Activated naive CD4-positive, alpha-beta T cell treated with anti-CD3 and anti-CD28 coated beads, Interleukin-2, amount 50 U/mL, for 24 hours (primary cell): ENCODE measurements at regions not wholly inside any gene's neighbourhood (a gene's known extent, or its start where the extent isn't known, plus 50 kb on each side); places are given as distances from the start of the nearest gene placed in this dataset.

Experiments
- H3K27ac Mint-ChIP-seq: one replicate; pipeline ENCODE4 v1.8.0; 2021; ENCODE audit warnings: mild to moderate bottlenecking, mixed read lengths
- H3K27me3 Mint-ChIP-seq: one replicate; pipeline ENCODE4 v1.8.0; 2021; ENCODE audit warnings: mixed read lengths
- H3K36me3 Mint-ChIP-seq: one replicate; pipeline ENCODE4 v1.8.0; 2021; ENCODE audit warnings: mixed read lengths
- H3K4me1 Mint-ChIP-seq: one replicate; pipeline ENCODE4 v1.8.0; 2021; ENCODE audit warnings: mixed read lengths
- H3K4me3 Mint-ChIP-seq: one replicate; pipeline ENCODE4 v1.8.0; 2021; ENCODE audit warnings: mild to moderate bottlenecking, mixed read lengths
- H3K9me3 Mint-ChIP-seq: one replicate; pipeline ENCODE4 v1.8.0; 2021; ENCODE audit warnings: mixed read lengths

DNA sequence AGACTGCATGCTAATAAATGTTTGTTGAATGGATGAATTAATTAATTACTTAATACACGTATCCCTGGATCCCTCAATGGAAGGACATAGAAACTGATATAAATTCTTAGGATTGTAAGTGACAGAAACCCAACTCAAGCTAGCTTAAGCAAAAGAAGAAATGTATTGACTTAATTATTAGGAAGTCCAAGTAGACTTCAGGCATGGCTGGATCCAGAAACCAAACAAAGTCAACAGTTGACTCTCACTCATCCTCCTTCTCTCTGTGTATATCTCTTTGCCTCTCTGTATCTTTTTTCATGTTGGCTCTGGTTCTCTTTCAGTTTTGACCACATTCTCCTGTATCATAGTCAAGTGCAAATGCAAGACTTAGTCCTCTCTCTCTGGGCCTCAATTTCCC, 82.0 kb upstream of the CTNNBL1 start:
- peaks cover 3% of the 10 kb centered on the region for H3K4me1 Mint-ChIP-seq
- H3K36me3 Mint-ChIP-seq = no peaks in the 10 kb centered on the region
- H3K9me3 Mint-ChIP-seq = no peaks in the 10 kb centered on the region
- H3K27me3 Mint-ChIP-seq = peaks cover 7% of the 10 kb centered on the region
- no peak overlapping the region for H3K4me3 Mint-ChIP-seq
- H3K27ac Mint-ChIP-seq = no peak overlapping the region

DNA sequence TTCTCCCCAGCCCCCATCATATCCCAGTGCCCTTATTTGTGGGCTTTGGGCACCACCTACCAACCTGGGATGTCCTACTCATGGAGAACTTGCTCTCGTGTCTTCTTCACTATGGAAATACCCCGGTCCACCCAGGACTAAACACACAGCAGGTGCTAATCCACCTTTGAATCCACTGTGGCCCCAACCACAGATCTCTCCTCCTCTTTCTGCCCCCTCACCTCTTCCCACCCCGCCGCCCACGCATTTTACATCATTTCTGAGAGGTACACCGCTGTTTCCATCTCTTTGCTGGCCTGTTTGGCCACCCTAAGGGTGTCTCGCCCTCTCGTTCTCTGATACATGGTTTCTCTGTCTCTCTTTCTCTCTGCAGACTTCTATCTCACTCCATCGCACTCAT, 82.5 kb upstream of the CTNNBL1 start:
- peaks cover 3% of the 10 kb centered on the region for H3K4me1 Mint-ChIP-seq
- H3K27ac Mint-ChIP-seq = no peak overlapping the region
- no peaks in the 10 kb centered on the region for H3K36me3 Mint-ChIP-seq
- H3K27me3 Mint-ChIP-seq = peaks cover 6% of the 10 kb centered on the region
- H3K9me3 Mint-ChIP-seq = no peaks in the 10 kb centered on the region
- no peak overlapping the region for H3K4me3 Mint-ChIP-seq

DNA sequence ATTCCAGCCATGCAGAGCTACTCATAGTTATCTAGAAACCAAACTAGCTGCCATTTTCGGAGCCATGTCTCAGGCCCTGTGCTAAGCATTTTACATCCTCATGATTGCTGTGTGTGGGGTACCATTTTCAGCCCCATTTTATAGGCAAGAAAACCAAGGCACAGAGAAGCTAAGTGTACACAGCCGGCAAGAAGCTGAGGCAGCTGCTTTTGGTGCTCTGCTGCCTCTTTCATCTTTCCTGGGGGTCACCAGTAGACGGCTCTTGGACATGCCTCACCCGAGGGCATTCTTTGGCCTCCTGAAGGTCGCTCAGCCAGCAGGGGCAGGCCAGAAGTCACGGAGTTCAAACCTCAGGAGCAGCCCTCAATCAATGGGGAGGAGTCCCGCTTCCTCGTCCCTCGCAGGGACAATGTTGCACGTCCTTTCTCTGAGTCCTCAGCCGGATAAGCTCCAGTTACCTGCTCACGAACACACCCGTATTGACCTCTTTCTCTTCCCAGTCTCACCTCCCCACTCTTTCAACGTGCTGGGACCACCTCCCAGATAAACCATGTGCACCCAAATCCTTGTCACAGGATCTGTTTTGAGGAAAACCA, 82.6 kb upstream of the BLCAP start:
- no peaks in the 10 kb centered on the region for H3K9me3 Mint-ChIP-seq
- H3K4me3 Mint-ChIP-seq = no peak overlapping the region
- H3K4me1 Mint-ChIP-seq = no peaks in the 10 kb centered on the region
- no peak overlapping the region for H3K27ac Mint-ChIP-seq
- no peaks in the 10 kb centered on the region for H3K36me3 Mint-ChIP-seq
- H3K27me3 Mint-ChIP-seq = peaks cover 5% of the 10 kb centered on the region

DNA sequence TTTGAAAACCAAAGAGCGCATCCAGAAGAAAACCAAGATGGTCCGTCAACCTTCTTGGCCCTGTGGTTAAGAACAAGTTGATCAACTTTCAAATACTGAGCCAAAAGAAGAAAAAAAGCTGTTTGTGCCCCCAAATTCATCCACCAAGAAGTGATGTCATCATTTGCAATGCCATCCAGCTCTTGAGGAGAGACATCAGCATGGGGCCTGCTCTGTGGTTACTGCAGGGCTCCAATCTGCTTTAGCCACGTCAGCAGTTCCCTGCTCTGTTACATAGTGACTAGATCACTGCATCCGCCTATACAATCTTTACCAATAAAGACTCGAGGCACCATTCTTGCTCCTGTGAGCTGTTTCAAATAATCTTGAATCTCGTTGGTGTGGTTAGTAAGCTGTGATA, 75.0 kb upstream of the BLCAP start:
- H3K27me3 Mint-ChIP-seq = peaks cover 14% of the 10 kb centered on the region
- no peak overlapping the region for H3K4me3 Mint-ChIP-seq
- no peaks in the 10 kb centered on the region for H3K36me3 Mint-ChIP-seq
- H3K4me1 Mint-ChIP-seq = no peaks in the 10 kb centered on the region
- H3K27ac Mint-ChIP-seq = no peak overlapping the region
- H3K9me3 Mint-ChIP-seq = no peaks in the 10 kb centered on the region

DNA sequence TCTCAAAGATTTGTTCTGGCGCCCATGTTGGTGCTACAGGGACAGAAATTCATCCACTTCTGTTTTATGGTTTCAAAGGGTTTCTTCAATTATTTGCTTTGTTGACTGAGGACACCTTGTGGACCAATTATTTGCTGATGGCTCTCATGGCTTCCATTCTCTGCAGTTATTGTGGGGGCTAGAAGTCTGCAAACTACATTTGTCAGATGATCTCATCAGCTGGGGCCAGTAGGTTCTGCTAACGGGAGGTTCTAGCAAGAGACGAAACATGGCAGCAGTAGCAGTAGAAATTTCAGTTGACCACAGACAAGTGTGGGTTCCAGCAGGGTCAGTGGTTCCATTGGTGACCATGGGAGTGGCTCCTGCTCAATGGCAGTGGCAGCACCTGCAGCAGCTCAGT, 72.8 kb upstream of the BLCAP start:
- H3K36me3 Mint-ChIP-seq = no peaks in the 10 kb centered on the region
- H3K9me3 Mint-ChIP-seq = no peaks in the 10 kb centered on the region

DNA sequence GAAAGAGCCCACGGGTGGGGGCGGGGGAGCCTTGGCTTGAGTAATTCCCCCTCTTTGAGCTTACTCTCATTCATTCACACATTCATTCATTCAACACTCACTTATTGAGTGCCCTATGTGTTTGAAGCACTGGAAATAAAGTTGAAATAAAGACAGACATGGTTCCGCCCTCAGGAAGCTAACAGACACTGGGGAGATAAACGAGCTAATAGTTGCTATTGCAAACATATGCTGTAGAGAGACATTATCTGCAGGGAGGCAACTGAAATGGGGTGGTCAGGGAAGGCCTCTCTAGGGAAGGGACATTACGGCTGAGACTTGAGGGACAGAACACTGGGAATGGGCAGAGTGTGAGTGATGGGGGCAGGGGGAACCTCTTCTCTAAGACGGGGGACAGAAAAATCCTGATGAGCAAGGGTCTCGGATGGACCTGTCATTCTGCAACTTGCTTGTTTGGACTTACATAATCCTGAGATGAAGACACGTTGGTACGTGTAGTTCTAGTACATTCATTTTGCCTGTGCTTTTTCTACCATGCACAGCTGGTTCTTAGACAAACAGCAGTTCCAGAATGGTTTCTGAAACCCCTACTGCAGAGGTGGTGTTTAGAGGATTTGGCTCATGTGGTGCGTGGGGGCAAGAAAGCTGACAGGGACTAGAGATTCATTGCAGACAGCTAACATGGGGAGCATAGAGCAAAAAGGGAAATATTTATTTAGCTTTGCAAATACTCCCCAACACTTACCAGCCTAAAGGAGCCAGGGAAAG, 71.1 kb upstream of the BLCAP start:
- Mint-ChIP-seq H3K4me3 (no peak overlapping the region), H3K36me3 (no peaks in the 10 kb centered on the region), H3K9me3 (no peaks in the 10 kb centered on the region), H3K27me3 (peaks cover 17% of the 10 kb centered on the region), H3K4me1 (no peaks in the 10 kb centered on the region), H3K27ac (no peak overlapping the region)

More for the DNA sequence above, 72.8 kb upstream of the BLCAP start:
- Mint-ChIP-seq H3K4me3 (no peak overlapping the region), H3K27me3 (peaks cover 20% of the 10 kb centered on the region), H3K27ac (no peak overlapping the region), H3K4me1 (no peaks in the 10 kb centered on the region)

DNA sequence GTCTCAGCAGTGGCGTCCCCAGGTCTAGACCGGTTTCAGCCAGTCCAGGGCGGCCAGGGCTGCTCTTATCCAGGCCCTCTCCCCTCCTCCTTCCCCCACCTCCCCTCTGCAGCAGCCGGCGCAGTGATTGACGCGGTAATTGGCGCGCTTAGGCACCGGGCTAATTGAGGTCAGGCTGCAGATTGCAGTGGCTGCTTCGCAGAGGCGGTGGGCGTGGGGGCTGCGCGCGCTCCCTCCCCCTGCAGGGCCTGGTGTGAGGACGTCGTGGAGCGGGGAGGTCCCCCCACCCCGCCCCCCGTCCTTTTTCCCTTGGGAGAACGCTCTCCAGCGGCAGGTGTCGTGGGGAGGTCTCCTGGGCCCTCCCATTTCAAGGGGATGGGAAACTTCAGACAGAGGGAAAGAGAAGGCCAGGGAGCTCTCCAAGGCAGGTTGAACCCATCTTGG, 70.4 kb upstream of the BLCAP start:
- Mint-ChIP-seq H3K36me3 (no peaks in the 10 kb centered on the region), H3K27me3 (peaks cover 17% of the 10 kb centered on the region), H3K9me3 (no peaks in the 10 kb centered on the region), H3K4me1 (no peaks in the 10 kb centered on the region), H3K27ac (no peak overlapping the region), H3K4me3 (no peak overlapping the region)

DNA sequence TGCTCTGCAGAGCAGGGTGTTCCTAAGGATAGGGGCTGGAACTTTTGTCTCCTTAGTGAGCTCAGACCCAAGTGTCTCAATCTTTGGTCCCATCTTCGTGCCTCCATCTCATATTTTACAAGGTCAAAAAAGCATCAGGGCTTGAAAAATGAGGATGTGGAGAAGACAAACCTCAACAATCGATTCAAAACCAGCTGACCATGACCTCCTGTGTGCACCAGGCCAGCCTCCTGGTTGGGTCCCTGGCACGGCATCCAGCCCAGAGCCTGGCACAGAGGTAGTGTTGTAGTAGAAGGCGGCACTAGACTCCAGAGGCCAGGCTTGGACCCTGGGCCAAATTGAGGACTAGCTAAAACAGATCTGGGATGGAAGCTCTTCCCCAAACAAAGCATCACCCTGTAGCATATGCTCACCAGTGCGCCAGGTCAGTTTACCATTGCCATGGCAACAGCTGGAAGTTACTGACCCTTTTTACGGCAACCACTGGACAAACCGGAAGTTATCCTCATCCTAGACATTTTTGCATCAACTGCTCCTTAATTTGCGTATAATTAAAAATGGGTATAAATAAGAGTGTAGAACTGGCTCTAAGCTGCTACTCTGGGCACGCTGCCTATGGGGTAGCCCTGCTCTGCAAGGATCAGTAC, 69.3 kb upstream of the BLCAP start:
- Mint-ChIP-seq H3K36me3 (no peaks in the 10 kb centered on the region), H3K4me3 (no peak overlapping the region), H3K27ac (no peak overlapping the region), H3K9me3 (no peaks in the 10 kb centered on the region), H3K27me3 (peaks cover 17% of the 10 kb centered on the region), H3K4me1 (no peaks in the 10 kb centered on the region)

DNA sequence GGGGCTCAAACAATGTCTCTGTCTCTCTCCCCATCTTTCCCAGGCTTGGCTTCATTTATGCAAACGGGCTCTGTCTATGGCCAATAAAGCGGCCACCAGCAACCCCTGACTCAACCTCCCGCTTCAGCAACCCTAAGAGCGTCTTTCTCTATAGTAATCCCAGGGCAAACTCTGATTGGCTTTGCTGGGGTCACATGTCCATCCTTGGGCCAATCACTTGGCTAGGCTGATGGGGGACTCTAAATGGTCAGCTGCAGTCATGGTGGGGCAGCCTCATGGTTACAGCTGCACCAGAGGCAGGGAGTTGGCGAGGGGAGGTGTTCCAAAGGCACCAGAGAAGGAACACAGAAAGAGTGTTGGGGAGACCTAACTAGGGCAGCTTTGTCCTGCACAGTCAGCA, 68.5 kb upstream of the BLCAP start:
- Mint-ChIP-seq H3K36me3 (no peaks in the 10 kb centered on the region), H3K9me3 (no peaks in the 10 kb centered on the region), H3K4me3 (no peak overlapping the region), H3K27me3 (peaks cover 21% of the 10 kb centered on the region), H3K4me1 (no peaks in the 10 kb centered on the region), H3K27ac (no peak overlapping the region)

DNA sequence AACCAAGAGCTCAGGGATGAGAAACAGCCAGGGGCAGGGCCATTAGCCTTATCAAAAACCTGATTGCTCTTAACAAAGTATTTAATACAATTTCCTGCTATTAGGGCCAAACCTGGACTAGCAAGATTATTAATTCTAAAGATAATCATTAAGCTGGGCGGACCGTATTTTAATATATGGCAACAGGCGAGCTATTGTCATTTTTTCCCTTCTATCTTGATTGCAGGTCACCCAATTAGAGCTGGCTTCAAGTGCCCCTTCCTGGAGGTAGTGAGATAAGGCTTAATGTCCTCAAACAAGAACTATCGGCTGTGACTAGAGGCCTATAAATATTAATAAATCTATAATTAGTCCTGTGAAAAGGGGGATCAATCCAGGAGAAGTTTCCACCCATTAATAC, 66.0 kb upstream of the BLCAP start:
- Mint-ChIP-seq H3K27me3 (peaks cover 16% of the 10 kb centered on the region), H3K27ac (no peak overlapping the region), H3K4me1 (no peaks in the 10 kb centered on the region), H3K36me3 (no peaks in the 10 kb centered on the region), H3K9me3 (no peaks in the 10 kb centered on the region), H3K4me3 (no peak overlapping the region)

DNA sequence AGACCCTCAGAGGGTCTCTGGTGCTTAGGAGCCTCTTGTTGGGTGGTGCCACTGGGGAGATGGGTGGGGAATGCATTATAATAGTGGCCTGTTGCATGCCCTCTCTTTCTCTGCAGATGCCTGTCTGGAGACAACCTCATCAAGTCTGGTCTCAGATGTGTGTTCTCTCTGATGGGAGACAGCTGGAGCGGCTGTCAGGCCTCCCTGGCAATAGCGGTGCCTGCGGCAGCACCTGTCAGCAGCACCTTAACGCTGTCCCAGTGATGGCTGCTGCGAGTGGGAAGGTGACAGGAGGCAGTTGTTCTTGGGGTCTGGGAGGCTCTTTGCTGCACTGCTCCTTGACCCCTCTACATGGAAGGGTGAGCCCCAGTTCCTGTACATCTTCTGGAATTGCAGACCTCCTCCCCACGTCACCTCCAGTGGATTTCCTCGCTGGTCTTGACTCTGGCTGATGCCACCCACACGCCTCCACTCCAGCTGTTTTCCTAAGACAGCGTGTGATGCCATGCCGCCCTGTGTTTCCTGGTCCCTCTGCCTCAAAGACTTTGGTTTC, 63.3 kb upstream of the BLCAP start:
- peaks cover 8% of the 10 kb centered on the region for H3K27me3 Mint-ChIP-seq
- H3K4me3 Mint-ChIP-seq = no peak overlapping the region
- H3K36me3 Mint-ChIP-seq = no peaks in the 10 kb centered on the region
- no peaks in the 10 kb centered on the region for H3K4me1 Mint-ChIP-seq
- peaks cover 5% of the 10 kb centered on the region for H3K9me3 Mint-ChIP-seq
- no peak overlapping the region for H3K27ac Mint-ChIP-seq

DNA sequence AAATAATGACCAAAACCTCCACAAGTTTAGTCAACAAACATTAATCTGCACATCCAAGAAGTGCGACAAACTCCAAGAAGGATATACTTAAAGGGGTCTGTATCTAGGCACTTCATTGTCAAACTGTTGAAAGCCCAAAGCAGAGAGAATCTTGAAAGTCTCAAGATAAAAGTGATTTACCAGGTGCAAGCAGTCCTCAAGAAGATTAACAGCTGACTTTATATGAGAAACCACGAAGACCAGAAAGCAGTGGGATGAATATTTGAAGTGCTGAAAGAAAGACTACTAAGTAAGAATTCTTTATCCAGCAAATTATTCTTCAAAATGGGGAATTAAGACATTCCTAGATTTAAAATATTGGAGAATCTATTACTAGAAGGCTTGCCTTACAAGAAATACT, 58.4 kb upstream of the BLCAP start:
- Mint-ChIP-seq H3K36me3 (no peaks in the 10 kb centered on the region), H3K27ac (no peak overlapping the region), H3K4me3 (no peak overlapping the region), H3K27me3 (peaks cover 10% of the 10 kb centered on the region), H3K4me1 (no peaks in the 10 kb centered on the region), H3K9me3 (peaks cover 10% of the 10 kb centered on the region)

DNA sequence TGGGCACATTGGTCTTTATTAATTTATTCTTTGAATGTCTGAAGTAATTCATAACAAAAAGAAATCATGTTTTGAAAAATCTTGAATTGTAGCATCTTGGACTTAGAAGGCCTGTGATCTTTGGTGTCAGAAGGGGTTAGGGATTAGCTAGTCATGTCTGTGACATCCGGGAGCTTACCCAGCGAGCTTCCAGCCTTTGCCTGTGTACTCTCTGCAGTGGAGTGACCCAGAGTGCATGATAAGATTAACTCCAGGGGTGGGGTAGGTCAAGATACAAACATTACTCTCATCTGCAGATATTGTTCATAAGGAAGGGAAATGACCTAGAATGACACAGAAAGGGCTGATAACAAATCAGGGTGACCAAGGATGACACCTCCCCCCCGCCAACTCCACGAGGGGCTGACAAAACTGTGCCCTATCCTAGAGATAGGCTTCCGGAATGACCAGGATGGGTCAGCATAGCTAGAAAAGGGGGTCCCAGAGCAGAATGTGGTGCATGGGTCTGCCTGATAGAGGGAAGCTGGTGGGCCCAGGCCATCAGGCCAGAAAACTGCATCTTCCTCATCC, 56.6 kb upstream of the BLCAP start:
- no peaks in the 10 kb centered on the region for H3K36me3 Mint-ChIP-seq
- H3K4me3 Mint-ChIP-seq = no peak overlapping the region
- no peak overlapping the region for H3K27ac Mint-ChIP-seq
- no peaks in the 10 kb centered on the region for H3K4me1 Mint-ChIP-seq
- H3K9me3 Mint-ChIP-seq = peaks cover 10% of the 10 kb centered on the region
- peaks cover 14% of the 10 kb centered on the region for H3K27me3 Mint-ChIP-seq

DNA sequence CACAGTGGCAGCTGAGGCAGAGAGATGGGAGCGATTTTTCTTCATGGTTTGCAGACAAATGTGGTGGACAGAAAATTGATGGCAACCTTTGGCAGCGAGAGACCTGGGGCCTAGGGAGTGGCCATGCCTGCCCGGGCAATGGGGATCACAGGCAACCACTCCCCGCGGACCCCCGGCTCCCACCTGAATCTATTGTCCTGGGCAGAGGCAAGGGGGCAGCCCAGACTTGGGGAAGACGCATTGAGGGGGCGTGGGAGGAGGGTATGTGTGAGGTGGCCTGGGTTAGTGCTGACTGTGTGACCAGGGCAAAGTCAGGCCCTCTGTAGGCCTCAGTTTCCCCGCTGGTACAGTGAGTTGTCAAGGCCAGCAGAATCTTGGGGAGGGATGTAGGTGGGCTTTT, 53.6 kb upstream of the BLCAP start:
- Mint-ChIP-seq H3K9me3 (peaks cover 6% of the 10 kb centered on the region), H3K4me3 (no peak overlapping the region), H3K27ac (no peak overlapping the region), H3K27me3 (peaks cover 15% of the 10 kb centered on the region), H3K4me1 (no peaks in the 10 kb centered on the region), H3K36me3 (no peaks in the 10 kb centered on the region)

DNA sequence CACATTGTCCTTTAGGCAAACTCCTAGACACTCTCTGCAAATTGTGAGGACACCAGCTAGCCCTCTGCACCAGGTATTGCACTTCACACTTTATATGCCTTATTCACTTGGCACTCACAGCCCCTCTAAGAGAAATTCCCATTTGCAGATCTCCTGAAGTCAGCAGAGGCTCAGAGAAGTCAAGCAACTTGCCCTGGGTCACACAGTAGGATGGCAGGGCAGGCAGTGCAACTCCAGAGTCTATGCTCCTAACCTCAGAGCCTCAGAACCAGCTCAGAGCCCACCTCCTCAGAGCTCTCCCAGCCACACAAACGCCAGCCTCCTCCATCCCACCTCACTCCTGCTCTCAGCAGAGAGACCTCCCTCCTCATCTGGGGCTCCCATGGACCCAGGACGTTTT, 52.4 kb upstream of the BLCAP start:
- Mint-ChIP-seq H3K9me3 (no peaks in the 10 kb centered on the region), H3K4me3 (no peak overlapping the region), H3K4me1 (no peaks in the 10 kb centered on the region), H3K27ac (no peak overlapping the region), H3K27me3 (peaks cover 15% of the 10 kb centered on the region), H3K36me3 (no peaks in the 10 kb centered on the region)

DNA sequence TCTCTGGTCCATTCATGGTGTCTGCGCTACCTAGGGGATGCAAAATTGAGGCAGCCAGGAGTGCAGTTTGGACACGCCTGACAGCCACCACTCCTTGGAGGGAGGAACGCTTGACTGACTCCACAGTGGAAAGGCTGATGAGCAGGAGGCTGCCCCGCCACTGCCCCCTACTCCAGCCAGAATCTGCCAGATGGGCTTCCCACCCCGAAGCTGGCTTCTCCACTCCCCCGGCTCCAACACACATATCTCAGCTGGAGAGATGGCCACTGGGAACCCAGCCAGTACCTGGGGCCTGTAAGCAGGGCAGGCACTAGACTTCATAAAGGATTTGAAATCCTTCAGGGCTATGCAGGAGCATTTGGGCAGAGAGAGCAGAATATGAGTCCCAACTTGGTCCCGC, 51.4 kb upstream of the BLCAP start:
- peaks cover 13% of the 10 kb centered on the region for H3K27me3 Mint-ChIP-seq
- no peaks in the 10 kb centered on the region for H3K9me3 Mint-ChIP-seq
- H3K4me1 Mint-ChIP-seq = no peaks in the 10 kb centered on the region
- no peak overlapping the region for H3K27ac Mint-ChIP-seq
- H3K36me3 Mint-ChIP-seq = no peaks in the 10 kb centered on the region
- no peak overlapping the region for H3K4me3 Mint-ChIP-seq
